ENCODE measurements at regions not wholly inside any gene's neighbourhood (a gene's known extent, or its start where the extent isn't known, plus 50 kb on each side); places are given as distances from the start of the nearest gene placed in this dataset.

DNA sequence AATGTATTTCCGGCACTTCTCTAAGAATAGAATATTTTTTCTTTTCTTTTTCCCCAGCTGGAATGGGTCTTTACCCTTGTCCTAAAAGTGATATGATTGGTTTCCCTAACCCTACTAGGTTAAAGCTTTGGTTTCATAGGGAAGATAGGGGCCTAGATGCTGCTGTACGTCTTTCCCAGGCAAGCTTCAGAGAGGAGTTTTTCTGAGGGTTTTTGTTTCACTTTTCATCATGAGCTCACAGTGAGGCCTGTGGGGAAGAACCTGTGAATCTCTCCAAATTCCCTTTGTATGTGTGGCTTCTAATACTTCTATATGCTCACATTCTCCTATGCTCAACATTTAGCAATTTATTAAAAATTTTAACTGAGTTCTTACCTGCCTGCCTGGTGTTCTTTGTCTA lies 320.0 kb upstream of the PCDH18 start:
- TF ChIP-seq, protein P1, sequence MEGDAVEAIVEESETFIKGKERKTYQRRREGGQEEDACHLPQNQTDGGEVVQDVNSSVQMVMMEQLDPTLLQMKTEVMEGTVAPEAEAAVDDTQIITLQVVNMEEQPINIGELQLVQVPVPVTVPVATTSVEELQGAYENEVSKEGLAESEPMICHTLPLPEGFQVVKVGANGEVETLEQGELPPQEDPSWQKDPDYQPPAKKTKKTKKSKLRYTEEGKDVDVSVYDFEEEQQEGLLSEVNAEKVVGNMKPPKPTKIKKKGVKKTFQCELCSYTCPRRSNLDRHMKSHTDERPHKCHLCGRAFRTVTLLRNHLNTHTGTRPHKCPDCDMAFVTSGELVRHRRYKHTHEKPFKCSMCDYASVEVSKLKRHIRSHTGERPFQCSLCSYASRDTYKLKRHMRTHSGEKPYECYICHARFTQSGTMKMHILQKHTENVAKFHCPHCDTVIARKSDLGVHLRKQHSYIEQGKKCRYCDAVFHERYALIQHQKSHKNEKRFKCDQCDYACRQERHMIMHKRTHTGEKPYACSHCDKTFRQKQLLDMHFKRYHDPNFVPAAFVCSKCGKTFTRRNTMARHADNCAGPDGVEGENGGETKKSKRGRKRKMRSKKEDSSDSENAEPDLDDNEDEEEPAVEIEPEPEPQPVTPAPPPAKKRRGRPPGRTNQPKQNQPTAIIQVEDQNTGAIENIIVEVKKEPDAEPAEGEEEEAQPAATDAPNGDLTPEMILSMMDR (IDR thresholded peaks at IDR 0.05 in 8 of 11, conservative IDR thresholded peaks at IDR 0.05 in 3 of 11): no peak
- no peak for TF ChIP-seq POLR2A (IDR thresholded peaks at IDR 0.05)
